HepG2 (cell line): ENCODE measurements at regions not wholly inside any gene's neighbourhood (a gene's known extent, or its start where the extent isn't known, plus 50 kb on each side); places are given as distances from the start of the nearest gene placed in this dataset.

Experiments used
- ATAC-seq: fragments of 200-7000 bp; cut with Tn5 transposase; 3 replicates; pipeline ENCODE4 v1.9.1; 2020; ENCODE audit warnings: mild to moderate bottlenecking, moderate library complexity
- BruUV-seq: library from RNA; stranded (reverse); fragments of 400-500 nt; replicated peaks from 2 replicates; lab custom pipeline; 2021; lab: Mats Ljungman, UMichigan
- CTCF ChIA-PET: fragments of 300-600 bp; formaldehyde crosslinking; extraction: SDS; loops from one replicate; lab custom pipeline; 2021; ENCODE audit warnings: low total read pairs, inconsistent platforms, low intra/inter-chr PET ratio; lab: Yijun Ruan, JAX
- POLR2A ChIA-PET: fragments of 350-600 bp; sonication (Branson Sonifier 250); formaldehyde crosslinking; loops from one replicate; lab custom pipeline; 2020; ENCODE audit warnings: antibody characterized with exemption, inconsistent platforms; lab: Yijun Ruan, JAX
- DNase-seq: peaks from one replicate; pipeline ENCODE4 v3.0.0-alpha.2; 2015; ENCODE audit warnings: low spot score
- FAIRE-seq: peaks from 3 replicates; lab custom pipeline; 2011; peaks lifted over from hg19 to GRCh38; lab: Jason Lieb, UNC
- H2AFZ ChIP-seq: one replicate; pipeline ENCODE4 v1.6.1; 2011; ENCODE audit warnings: low read length, inconsistent platforms
- H3K27ac ChIP-seq: fragments of 300-600 bp; 3 replicates; pipeline ENCODE4 v1.8.0; 2011; ENCODE audit warnings: mixed run types, mild to moderate bottlenecking, mixed read lengths, low read length, inconsistent platforms; ENCODE audit not compliant: insufficient read depth; ENCODE audit errors: extremely low read length
- H3K27me3 ChIP-seq, 2 experiments: fragments of 200-600 bp in 1 of 2; 2 replicates in 1 of 2; 3 replicates in 1 of 2; pipeline versions ENCODE4 v1.6.0 to v1.8.0; 2011; ENCODE audit warnings: low read length in 2 of 2, mild to moderate bottlenecking in 2 of 2, moderate library complexity in 2 of 2, inconsistent platforms in 1 of 2; ENCODE audit not compliant: insufficient read depth in 2 of 2, control insufficient read depth in 1 of 2
- H3K36me3 ChIP-seq, 2 experiments: fragments of 200-600 bp in 1 of 2; replicated peaks in 1 of 2; 2 replicates in 1 of 2; 3 replicates in 1 of 2; pipeline versions ENCODE4 v1.5.1 to v1.8.0; 2011; ENCODE audit warnings: low read length in 2 of 2, inconsistent platforms in 1 of 2; ENCODE audit not compliant: insufficient read depth in 2 of 2, control insufficient read depth in 1 of 2
- H3K4me1 ChIP-seq: 2 replicates; pipeline ENCODE4 v1.5.1; 2012; ENCODE audit warnings: low read length, inconsistent platforms; ENCODE audit not compliant: insufficient read depth
- H3K4me2 ChIP-seq: 2 replicates; pipeline ENCODE4 v1.6.0; 2011; ENCODE audit warnings: low read depth, low read length, inconsistent platforms
- H3K4me3 ChIP-seq, 3 experiments: fragments of 200-600 bp in 1 of 3; sonication (generic), shearing (Covaris generic) in 1 of 3; replicated peaks in 1 of 3; 2 replicates each; pipeline ENCODE4 v1.5.1; 2011 to 2016; ENCODE audit warnings: low read length in 3 of 3, inconsistent platforms in 2 of 3, low read depth in 2 of 3, mild to moderate bottlenecking in 2 of 3, control low read depth in 1 of 3, mixed read lengths in 1 of 3; ENCODE audit not compliant: insufficient read depth in 1 of 3
- H3K79me2 ChIP-seq: one replicate; pipeline ENCODE4 v1.6.1; 2011; ENCODE audit warnings: low read length, inconsistent platforms; ENCODE audit not compliant: insufficient read depth
- H3K9ac ChIP-seq: 2 replicates; pipeline ENCODE4 v1.6.0; 2011; ENCODE audit warnings: mild to moderate bottlenecking, low read depth, low read length, inconsistent platforms; ENCODE audit not compliant: insufficient read depth
- H3K9me3 ChIP-seq: 2 replicates; pipeline ENCODE4 v1.5.1; 2012; ENCODE audit warnings: mild to moderate bottlenecking, low read length
- H4K20me1 ChIP-seq: 2 replicates; pipeline ENCODE4 v1.6.0; 2011; ENCODE audit warnings: inconsistent platforms, mild to moderate bottlenecking, low read length, moderate library complexity; ENCODE audit not compliant: insufficient read depth
- ELF1 ChIP-seq: sonication (generic); formaldehyde crosslinking; IDR thresholded peaks from 2 replicates; pipeline ENCODE4 v1.4.0; 2020; ENCODE audit warnings: missing genetic modification reagents
- POGK ChIP-seq: sonication (generic); formaldehyde crosslinking; conservative IDR thresholded peaks from 2 replicates; pipeline ENCODE4 v1.8.0; 2022; ENCODE audit warnings: mild to moderate bottlenecking, moderate library complexity, missing genetic modification reagents
- ZNF180 ChIP-seq: sonication (generic); formaldehyde crosslinking; IDR thresholded peaks from 2 replicates; pipeline ENCODE4 v1.4.0; 2020; ENCODE audit warnings: low read depth, missing genetic modification reagents, borderline replicate concordance
- ZNF276 ChIP-seq: sonication (generic); formaldehyde crosslinking; IDR thresholded peaks from 2 replicates; pipeline ENCODE4 v1.4.0; 2020; ENCODE audit warnings: mild to moderate bottlenecking, low read depth, missing genetic modification reagents
- ZNF546 ChIP-seq: sonication (generic); formaldehyde crosslinking; conservative IDR thresholded peaks from 2 replicates; pipeline ENCODE4 v1.8.1; 2023; ENCODE audit warnings: mild to moderate bottlenecking, missing genetic modification reagents
- ZNF781 ChIP-seq: sonication (generic); formaldehyde crosslinking; IDR thresholded peaks from 2 replicates; pipeline ENCODE4 v1.5.1; 2020; ENCODE audit warnings: borderline replicate concordance, mild to moderate bottlenecking, missing genetic modification reagents; ENCODE audit errors: not compliant biosample characterization
- ZXDC ChIP-seq: sonication (generic); formaldehyde crosslinking; IDR thresholded peaks from 2 replicates; pipeline ENCODE4 v1.5.0; 2020; ENCODE audit warnings: mild to moderate bottlenecking, missing genetic modification reagents
- WGBS: methylation state at CpG from one replicate; pipeline ENCODE4 v1.1.6; 2017; ENCODE audit warnings: low lambda C conversion rate; 5-methylcytosine and 5-hydroxymethylcytosine counted together
- in situ Hi-C: cut with HindIII; loops from 2 replicates; pipeline ENCODE4 v1.10.0; 2017; ENCODE audit warnings: low pct_unique_long_range_greater_than_20kb; ENCODE audit not compliant: extremely low pct_ligation_motif_present
- intact Hi-C: fragments of 100-400 bp; cut with micrococcal nuclease; formaldehyde crosslinking; loops from one replicate; pipeline ENCODE4 v1.10.0; 2022; ENCODE audit not compliant: unreplicated experiment
- TF ChIP-seq, protein P1 (sequence below): sonication (generic); formaldehyde crosslinking; IDR thresholded peaks from 2 replicates; pipeline ENCODE4 v1.4.0; 2020; ENCODE audit warnings: missing genetic modification reagents
- TF ChIP-seq, protein P2 (sequence below): sonication (generic); formaldehyde crosslinking; IDR thresholded peaks from 2 replicates; pipeline ENCODE4 v1.9.0; 2021; ENCODE audit warnings: missing genetic modification reagents, mild to moderate bottlenecking, borderline replicate concordance

DNA sequence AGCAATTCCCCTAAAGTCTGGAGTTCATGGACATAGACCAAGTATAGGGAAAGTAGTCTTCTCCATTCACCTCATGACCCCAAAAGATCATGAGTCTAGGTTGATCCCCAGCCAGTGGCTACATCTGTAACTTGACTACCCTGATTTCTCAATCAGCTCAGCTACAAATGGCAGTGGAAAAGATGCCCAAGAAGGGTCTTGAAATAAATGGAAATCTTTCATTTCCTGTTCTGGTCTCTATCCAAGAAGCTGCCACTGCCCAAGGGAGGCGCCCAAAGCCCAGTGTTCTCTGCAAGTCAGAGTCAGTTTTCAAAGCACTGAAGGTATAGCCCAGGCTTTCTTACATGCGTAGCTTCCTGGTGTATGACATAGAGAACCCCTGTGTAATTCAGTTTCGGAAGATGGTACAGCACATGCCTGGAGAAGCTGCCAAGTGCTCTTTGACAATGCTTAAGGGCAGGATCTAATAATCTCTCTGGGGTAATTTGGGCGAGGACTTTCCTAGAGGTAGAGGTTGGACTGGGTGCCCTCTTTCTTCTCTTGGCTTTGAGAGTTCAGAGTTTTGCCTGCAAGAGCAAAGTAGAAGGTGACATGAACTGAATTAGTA lies 101.1 kb downstream of the ADAMTS15 start:
- H2AFZ ChIP-seq = no peak overlapping the region
- H3K27ac ChIP-seq = no peak overlapping the region
- no peak for FAIRE-seq

More for the DNA sequence above, 101.1 kb downstream of the ADAMTS15 start:
- Histone ChIP-seq H3K4me3 (no peak overlapping the region), H3K4me1 (no peaks in the 10 kb centered on the region), H3K9me3 (no peaks in the 10 kb centered on the region), H3K4me2 (no peak overlapping the region), H3K79me2 (no peaks in the 10 kb centered on the region), H4K20me1 (no peaks in the 10 kb centered on the region), H3K9ac (no peak overlapping the region), H3K27me3 (peaks cover 1 to 3% of the 10 kb centered on the region in 2 experiments; a peak in 1 of 5 replicates), H3K36me3 (no peaks in the 10 kb centered on the region)
- ChIA-PET POLR2A (no interaction called here), CTCF (no interaction called here)
- no peak for ATAC-seq
- WGBS = 34% methylated on average over 4 of the region's 4 CpGs
- TF ChIP-seq ZNF781 (CRISPR knock-in tag) (no peak), ZNF180 (CRISPR knock-in tag) (no peak), ELF1 (no peak), ZXDC (CRISPR knock-in tag) (no peak), ZNF276 (CRISPR knock-in tag) (no peak), POGK (no peak), ZNF546 (CRISPR knock-in tag) (no peak)
- TF ChIP-seq, protein P1, sequence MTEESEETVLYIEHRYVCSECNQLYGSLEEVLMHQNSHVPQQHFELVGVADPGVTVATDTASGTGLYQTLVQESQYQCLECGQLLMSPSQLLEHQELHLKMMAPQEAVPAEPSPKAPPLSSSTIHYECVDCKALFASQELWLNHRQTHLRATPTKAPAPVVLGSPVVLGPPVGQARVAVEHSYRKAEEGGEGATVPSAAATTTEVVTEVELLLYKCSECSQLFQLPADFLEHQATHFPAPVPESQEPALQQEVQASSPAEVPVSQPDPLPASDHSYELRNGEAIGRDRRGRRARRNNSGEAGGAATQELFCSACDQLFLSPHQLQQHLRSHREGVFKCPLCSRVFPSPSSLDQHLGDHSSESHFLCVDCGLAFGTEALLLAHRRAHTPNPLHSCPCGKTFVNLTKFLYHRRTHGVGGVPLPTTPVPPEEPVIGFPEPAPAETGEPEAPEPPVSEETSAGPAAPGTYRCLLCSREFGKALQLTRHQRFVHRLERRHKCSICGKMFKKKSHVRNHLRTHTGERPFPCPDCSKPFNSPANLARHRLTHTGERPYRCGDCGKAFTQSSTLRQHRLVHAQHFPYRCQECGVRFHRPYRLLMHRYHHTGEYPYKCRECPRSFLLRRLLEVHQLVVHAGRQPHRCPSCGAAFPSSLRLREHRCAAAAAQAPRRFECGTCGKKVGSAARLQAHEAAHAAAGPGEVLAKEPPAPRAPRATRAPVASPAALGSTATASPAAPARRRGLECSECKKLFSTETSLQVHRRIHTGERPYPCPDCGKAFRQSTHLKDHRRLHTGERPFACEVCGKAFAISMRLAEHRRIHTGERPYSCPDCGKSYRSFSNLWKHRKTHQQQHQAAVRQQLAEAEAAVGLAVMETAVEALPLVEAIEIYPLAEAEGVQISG (CRISPR knock-in tag) = no peak
- TF ChIP-seq, protein P2, sequence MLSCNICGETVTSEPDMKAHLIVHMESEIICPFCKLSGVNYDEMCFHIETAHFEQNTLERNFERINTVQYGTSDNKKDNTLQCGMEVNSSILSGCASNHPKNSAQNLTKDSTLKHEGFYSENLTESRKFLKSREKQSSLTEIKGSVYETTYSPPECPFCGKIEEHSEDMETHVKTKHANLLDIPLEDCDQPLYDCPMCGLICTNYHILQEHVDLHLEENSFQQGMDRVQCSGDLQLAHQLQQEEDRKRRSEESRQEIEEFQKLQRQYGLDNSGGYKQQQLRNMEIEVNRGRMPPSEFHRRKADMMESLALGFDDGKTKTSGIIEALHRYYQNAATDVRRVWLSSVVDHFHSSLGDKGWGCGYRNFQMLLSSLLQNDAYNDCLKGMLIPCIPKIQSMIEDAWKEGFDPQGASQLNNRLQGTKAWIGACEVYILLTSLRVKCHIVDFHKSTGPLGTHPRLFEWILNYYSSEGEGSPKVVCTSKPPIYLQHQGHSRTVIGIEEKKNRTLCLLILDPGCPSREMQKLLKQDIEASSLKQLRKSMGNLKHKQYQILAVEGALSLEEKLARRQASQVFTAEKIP (CRISPR knock-in tag) = no peak
- in situ Hi-C loops (no loop called here), intact Hi-C loops (no loop called here)
- no TSS peak for BruUV-seq
- DNase-seq = no peak
